GM21737 (cell line): ENCODE measurements at regions not wholly inside any gene's neighbourhood (a gene's known extent, or its start where the extent isn't known, plus 50 kb on each side); places are given as distances from the start of the nearest gene placed in this dataset.
"Not testable (repeated sequence)": the region's sequence is repeated elsewhere in the genome, so short reads cannot be mapped to it uniquely, and the experiment has no call there.

ENCODE experiments used
- ATAC-seq: cut with Tn5 transposase; IDR thresholded peaks from one replicate; pipeline ENCODE4 v1.9.1; 2021; ENCODE audit warnings: mild to moderate bottlenecking, moderate library complexity; ENCODE audit not compliant: unreplicated experiment

- no peak for ATAC-seq
Observed at GRCh38 chr4:12022409-12022808, 593.7 kb upstream of the HS3ST1 start.

- ATAC-seq: no peak
Observed at GRCh38 chr4:12016729-12017128, 588.0 kb upstream of the HS3ST1 start.

- ATAC-seq: no peak
Observed at GRCh38 chr4:12005471-12005870, 576.8 kb upstream of the HS3ST1 start.

GRCh38 chr4:11996581-11996980 lies 567.9 kb upstream of the HS3ST1 start:
- ATAC-seq: not testable (repeated sequence)

- ATAC-seq: no peak
Observed at GRCh38 chr4:11976726-11977263, 548.1 kb upstream of the HS3ST1 start.

GRCh38 chr4:11973270-11973669 lies 544.6 kb upstream of the HS3ST1 start:
- ATAC-seq: no peak

- no peak for ATAC-seq
Observed at GRCh38 chr4:11970754-11971153, 542.1 kb upstream of the HS3ST1 start.

DNA sequence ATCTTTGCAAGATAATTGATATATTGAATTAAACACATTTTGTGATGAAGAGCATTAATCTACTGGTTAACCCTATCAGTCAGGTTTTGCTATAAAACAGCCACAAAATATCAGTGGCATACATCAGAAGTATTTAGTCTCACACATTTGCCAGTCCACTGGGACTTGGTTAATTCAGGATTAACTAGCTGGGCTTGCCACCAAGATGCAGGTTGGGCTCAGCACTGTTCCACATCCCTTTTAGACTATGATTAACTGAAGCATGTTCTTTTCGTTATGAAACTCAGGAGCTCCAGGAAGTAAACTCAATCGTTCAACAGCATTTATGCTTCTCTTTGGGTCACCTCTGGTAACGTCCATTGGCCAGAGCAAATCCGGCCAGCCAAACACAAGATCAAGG lies 538.1 kb upstream of the HS3ST1 start:
- ATAC-seq: no peak

DNA sequence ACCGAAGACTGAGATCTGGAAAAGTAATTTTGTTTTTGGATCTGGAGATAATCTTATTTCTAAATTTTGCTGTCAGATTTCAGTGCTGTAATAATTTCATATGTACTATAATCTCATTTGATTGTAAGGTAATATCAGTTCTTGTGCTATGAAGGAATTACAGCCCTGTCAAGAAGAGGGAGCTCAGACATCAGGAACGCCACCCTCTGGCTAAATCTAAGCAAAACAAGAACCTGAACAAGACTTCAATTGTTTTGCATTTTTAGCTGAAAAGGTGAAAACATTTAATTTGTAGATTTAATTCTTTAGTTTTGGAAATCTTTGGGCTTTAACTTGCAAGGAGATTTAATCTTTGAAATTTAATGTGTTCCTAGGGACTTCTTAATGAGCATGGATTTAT lies 525.4 kb upstream of the HS3ST1 start:
- ATAC-seq: no peak

GRCh38 chr4:11949355-11949754 lies 520.7 kb upstream of the HS3ST1 start:
- ATAC-seq: no peak

- not testable (repeated sequence) for ATAC-seq
Observed at GRCh38 chr4:11947629-11948028, 518.9 kb upstream of the HS3ST1 start.

GRCh38 chr4:11937941-11938340 lies 509.2 kb upstream of the HS3ST1 start:
- ATAC-seq: no peak

- ATAC-seq: no peak
Observed at GRCh38 chr4:11931266-11931820, 502.6 kb upstream of the HS3ST1 start.

GRCh38 chr4:11929080-11929479 lies 500.4 kb upstream of the HS3ST1 start:
- ATAC-seq: no peak

DNA sequence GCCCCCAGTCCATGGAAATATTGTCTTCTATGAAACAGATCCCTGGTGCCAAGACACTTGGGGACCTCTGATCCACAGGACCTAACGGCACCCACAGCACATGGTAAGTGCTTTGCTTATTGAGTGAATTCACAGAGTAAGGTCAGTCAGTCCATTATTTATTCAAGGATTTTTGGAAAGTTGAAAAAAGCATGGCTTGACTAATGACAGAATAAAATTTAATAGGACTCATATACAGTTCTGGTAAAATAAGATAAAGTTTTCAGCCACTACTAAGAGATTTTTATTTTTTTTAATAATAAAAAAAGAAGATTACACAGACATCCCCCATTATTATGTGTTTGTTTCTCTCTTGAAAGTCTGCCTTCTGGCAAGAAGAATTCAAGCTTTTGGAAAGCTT lies 490.6 kb upstream of the HS3ST1 start:
- ATAC-seq: no peak

DNA sequence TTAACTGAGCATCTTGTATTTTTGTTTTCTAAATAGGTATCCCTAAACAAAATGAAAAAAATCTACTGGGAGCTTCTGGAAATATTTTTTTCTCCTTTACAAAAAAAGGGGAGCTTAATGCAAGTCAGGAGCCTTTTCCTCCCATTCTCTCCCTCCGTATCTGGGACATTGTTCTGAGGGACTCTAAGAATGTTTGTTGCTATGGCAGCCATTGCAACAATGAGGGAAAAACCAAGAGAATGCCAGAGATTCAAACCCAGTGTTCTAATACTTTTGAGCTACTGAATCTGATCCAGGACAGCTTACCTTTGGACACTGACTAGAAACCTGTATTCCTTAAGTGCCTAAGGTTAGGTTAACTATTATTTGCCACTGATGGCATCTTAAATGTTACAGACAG lies 485.7 kb upstream of the HS3ST1 start:
- no peak for ATAC-seq

GRCh38 chr4:11912886-11913285 lies 484.2 kb upstream of the HS3ST1 start:
- ATAC-seq: no peak

- ATAC-seq: no peak
Observed at GRCh38 chr4:11910812-11911211, 482.1 kb upstream of the HS3ST1 start.

GRCh38 chr4:11908712-11909111 lies 480.0 kb upstream of the HS3ST1 start:
- ATAC-seq: no peak

DNA sequence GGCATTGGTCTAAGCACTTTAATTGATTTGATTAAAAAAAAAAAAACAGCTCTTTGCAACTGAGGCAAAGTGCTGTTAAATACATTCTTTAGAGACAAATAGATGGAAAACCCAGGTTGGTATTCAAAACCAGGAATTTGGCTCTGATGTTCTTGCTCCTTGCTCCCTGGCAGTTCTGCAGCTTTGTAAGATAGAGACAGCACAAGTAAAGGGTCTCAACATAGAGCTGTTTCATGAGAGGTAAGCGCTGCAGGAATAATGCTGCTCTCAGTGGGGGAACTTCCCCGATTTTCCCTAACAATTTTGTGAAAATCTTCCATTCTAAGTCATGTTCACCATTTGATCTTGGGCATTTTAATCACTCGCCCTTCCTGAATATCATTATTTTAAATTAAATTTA lies 479.5 kb upstream of the HS3ST1 start:
- ATAC-seq: no peak

DNA sequence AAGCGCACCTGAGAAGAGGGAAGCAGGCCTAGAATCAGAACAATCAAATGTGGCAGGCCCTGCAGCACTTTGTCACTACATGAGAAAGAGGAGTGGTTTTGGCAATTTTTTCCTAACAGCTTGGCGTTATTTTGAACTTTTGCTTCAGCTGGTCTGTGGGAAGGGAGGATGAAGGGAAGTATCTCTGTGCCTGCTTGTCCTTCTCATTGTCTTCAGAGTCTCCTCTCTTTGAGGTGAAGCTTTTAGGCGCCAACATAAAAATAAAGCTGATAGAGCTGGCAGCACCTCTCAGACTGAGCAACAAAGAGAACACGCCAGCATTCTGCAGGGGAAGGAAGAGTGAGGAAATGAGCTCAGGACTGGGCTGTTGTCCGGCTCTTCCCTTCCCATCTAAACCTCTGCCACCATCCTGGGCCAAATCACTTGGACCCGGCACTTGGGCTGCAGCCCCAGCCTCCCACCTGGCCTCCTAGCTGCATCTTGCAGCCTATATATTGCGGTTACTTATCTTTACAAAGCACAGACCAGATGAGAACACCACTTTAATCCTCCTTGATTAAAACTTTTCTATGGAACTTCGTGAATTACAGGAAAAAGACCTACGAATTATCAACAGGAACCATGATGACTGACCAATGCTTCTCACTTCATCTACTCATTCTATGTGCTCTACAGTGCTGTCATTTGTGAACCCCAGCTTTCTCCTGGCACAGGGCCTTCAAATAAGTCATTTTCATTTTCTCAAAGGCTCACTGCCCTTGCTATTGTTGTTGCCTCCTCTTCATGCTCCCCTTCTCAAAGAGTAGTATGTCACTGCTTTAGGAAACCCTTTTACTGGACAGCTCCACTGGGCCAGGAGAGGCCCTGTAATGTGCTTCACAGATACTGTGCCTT lies 476.4 kb upstream of the HS3ST1 start:
- no peak for ATAC-seq

- ATAC-seq: no peak
Observed at GRCh38 chr4:11904117-11904535, 475.4 kb upstream of the HS3ST1 start.
